Liver (tissue), 8 donors: ENCODE measurements at regions not wholly inside any gene's neighbourhood (a gene's known extent, or its start where the extent isn't known, plus 50 kb on each side); places are given as distances from the start of the nearest gene placed in this dataset.

Source experiments
- DNase-seq: peaks from one replicate; pipeline ENCODE4 v3.0.0-alpha.2; 2017; ENCODE audit warnings: low spot score
- H3K27ac ChIP-seq, 2 donors: one replicate each; pipeline ENCODE4 v1.7.0; 2013; ENCODE audit warnings: inconsistent platforms in 2 of 2, low read length in 2 of 2, control low read depth in 1 of 2, low read depth in 1 of 2, mild to moderate bottlenecking in 1 of 2
- H3K27me3 ChIP-seq, 4 donors: one replicate each; pipeline versions ENCODE4 v1.6.1 to v1.7.0; 2013; ENCODE audit warnings: low read length in 3 of 4, inconsistent platforms in 1 of 4, mild to moderate bottlenecking in 1 of 4, moderate library complexity in 1 of 4; ENCODE audit not compliant: control insufficient read depth in 4 of 4, insufficient read depth in 4 of 4
- H3K36me3 ChIP-seq, 4 donors: one replicate each; pipeline versions ENCODE4 v1.6.1 to v1.7.0; 2013; ENCODE audit warnings: low read length in 3 of 4, mild to moderate bottlenecking in 3 of 4, low read depth in 1 of 4, moderate library complexity in 1 of 4; ENCODE audit not compliant: control insufficient read depth in 4 of 4, insufficient read depth in 3 of 4
- H3K4me1 ChIP-seq, 4 donors: one replicate each; pipeline versions ENCODE4 v1.6.1 to v1.7.0; 2013; ENCODE audit warnings: low read length in 3 of 4, mild to moderate bottlenecking in 3 of 4, moderate library complexity in 1 of 4; ENCODE audit not compliant: control insufficient read depth in 4 of 4, insufficient read depth in 4 of 4
- H3K4me3 ChIP-seq, 3 donors: one replicate each; pipeline versions ENCODE4 v1.6.1 to v1.7.0; 2013; ENCODE audit warnings: low read length in 3 of 3, control low read depth in 1 of 3, low read depth in 1 of 3, mild to moderate bottlenecking in 1 of 3
- H3K9ac ChIP-seq, 2 donors: one replicate each; pipeline ENCODE4 v1.7.0; 2013; ENCODE audit warnings: low read length in 2 of 2, mild to moderate bottlenecking in 2 of 2, moderate library complexity in 2 of 2, control low read depth in 1 of 2, low read depth in 1 of 2
- H3K9me3 ChIP-seq, 4 donors: one replicate each; pipeline versions ENCODE4 v1.6.1 to v1.7.0; 2013; ENCODE audit warnings: low read length in 3 of 4; ENCODE audit not compliant: control insufficient read depth in 4 of 4
- EGR1 ChIP-seq, 2 donors: IDR thresholded peaks; 2 replicates each; pipeline ENCODE4 v1.6.1; 2016 to 2018; ENCODE audit warnings: antibody characterized with exemption in 2 of 2, low read depth in 2 of 2
- FOXA2 ChIP-seq: IDR thresholded peaks from 2 replicates; pipeline ENCODE4 v1.6.1; 2016; ENCODE audit warnings: antibody characterized with exemption
- GABPA ChIP-seq, 2 donors: IDR thresholded peaks in 1 of 2; conservative IDR thresholded peaks in 1 of 2; 2 replicates each; pipeline ENCODE4 v1.6.1; 2016; ENCODE audit warnings: antibody characterized with exemption in 2 of 2, mild to moderate bottlenecking in 1 of 2, moderate library complexity in 1 of 2
- HNF4G ChIP-seq: IDR thresholded peaks from 2 replicates; pipeline ENCODE4 v1.6.1; 2016; ENCODE audit warnings: antibody characterized with exemption
- JUND ChIP-seq, 2 donors: IDR thresholded peaks; 2 replicates each; pipeline ENCODE4 v1.6.1; 2016; ENCODE audit warnings: antibody characterized with exemption in 2 of 2
- MAX ChIP-seq: IDR thresholded peaks from 2 replicates; pipeline ENCODE4 v1.6.1; 2016; ENCODE audit warnings: antibody characterized with exemption
- NR2F2 ChIP-seq: IDR thresholded peaks from 2 replicates; pipeline ENCODE4 v1.6.1; 2016; ENCODE audit warnings: antibody characterized with exemption
- RAD21 ChIP-seq, 2 donors: IDR thresholded peaks; 2 replicates each; pipeline ENCODE4 v1.6.1; 2016; ENCODE audit warnings: antibody characterized with exemption in 2 of 2, mild to moderate bottlenecking in 2 of 2
- REST ChIP-seq: IDR thresholded peaks from 2 replicates; pipeline ENCODE4 v1.6.1; 2016; ENCODE audit warnings: antibody characterized with exemption, mild to moderate bottlenecking
- RXRA ChIP-seq, 2 donors: IDR thresholded peaks; 2 replicates each; pipeline ENCODE4 v1.6.1; 2017 to 2018; ENCODE audit warnings: antibody characterized with exemption in 2 of 2, mild to moderate bottlenecking in 1 of 2
- SP1 ChIP-seq: IDR thresholded peaks from 2 replicates; pipeline ENCODE4 v1.6.1; 2018; ENCODE audit warnings: antibody characterized with exemption, mild to moderate bottlenecking
- WGBS: extraction: QIAGEN DNeasy Blood & Tissue Kit; methylation state at CpG from one replicate; pipeline ENCODE4 v1.1.7; 2013; 5-methylcytosine and 5-hydroxymethylcytosine counted together
- TF ChIP-seq, protein P1 (sequence below): IDR thresholded peaks from 2 replicates; pipeline ENCODE4 v1.6.1; 2016; ENCODE audit warnings: antibody characterized with exemption
- TF ChIP-seq, protein P2 (sequence below): IDR thresholded peaks from 2 replicates; pipeline ENCODE4 v1.6.1; 2016; ENCODE audit warnings: antibody characterized with exemption
- TF ChIP-seq, protein P3 (sequence below): fragments of 150-350 bp; IDR thresholded peaks from 2 replicates; pipeline ENCODE4 v1.5.1; 2017; ENCODE audit warnings: improper control_type of control experiment, low read depth, low read length; ENCODE audit not compliant: missing input control
- donor health status: healthy.
- donor health status: healthy.
- donor health status: healthy.
- donor health status: healthy.
- donor health status: healthy.

DNA sequence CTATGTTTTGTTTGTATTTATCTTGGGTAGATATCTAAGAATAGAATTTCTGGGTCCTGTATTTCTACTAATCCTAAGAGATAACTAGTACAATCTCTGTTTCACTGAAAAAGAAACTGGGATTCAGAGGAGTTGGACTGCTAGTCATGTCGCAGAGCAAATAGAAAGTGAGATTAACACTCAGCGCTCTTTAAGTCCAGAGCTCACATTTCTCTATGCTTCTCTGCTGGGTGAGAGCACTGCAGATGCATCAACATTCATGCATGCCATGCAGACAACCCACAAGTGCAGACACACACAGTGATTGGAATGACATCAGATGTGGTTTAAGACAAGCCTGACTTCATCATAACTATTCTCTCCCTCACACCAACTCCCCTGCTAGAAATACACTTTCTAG is 563.8 kb downstream of the TDRD15 start:
- 89% methylated on average over 2 of the region's 2 CpGs for WGBS

More for the DNA sequence above, 563.8 kb downstream of the TDRD15 start:
- no peak for DNase-seq
- Histone ChIP-seq H3K9me3 (no peaks in the 10 kb centered on the region), H3K9ac (no peak overlapping the region), H3K27me3 (no peaks in the 10 kb centered on the region), H3K4me3 (no peak overlapping the region), H3K27ac (no peak overlapping the region), H3K4me1 (no peaks in the 10 kb centered on the region), H3K36me3 (no peaks in the 10 kb centered on the region)
- TF ChIP-seq EGR1 (IDR thresholded peaks at IDR 0.05; ENCODE audit: low read depth in 2 of 2), result no peak
- no peak for TF ChIP-seq FOXA2
- TF ChIP-seq SP1, result no peak
- no peak for TF ChIP-seq MAX
- TF ChIP-seq, protein P1, sequence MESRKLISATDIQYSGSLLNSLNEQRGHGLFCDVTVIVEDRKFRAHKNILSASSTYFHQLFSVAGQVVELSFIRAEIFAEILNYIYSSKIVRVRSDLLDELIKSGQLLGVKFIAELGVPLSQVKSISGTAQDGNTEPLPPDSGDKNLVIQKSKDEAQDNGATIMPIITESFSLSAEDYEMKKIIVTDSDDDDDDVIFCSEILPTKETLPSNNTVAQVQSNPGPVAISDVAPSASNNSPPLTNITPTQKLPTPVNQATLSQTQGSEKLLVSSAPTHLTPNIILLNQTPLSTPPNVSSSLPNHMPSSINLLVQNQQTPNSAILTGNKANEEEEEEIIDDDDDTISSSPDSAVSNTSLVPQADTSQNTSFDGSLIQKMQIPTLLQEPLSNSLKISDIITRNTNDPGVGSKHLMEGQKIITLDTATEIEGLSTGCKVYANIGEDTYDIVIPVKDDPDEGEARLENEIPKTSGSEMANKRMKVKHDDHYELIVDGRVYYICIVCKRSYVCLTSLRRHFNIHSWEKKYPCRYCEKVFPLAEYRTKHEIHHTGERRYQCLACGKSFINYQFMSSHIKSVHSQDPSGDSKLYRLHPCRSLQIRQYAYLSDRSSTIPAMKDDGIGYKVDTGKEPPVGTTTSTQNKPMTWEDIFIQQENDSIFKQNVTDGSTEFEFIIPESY, result no peak
- TF ChIP-seq JUND (IDR thresholded peaks at IDR 0.05), result no peak
- TF ChIP-seq HNF4G, result no peak
- TF ChIP-seq NR2F2, result no peak
- no peak for TF ChIP-seq GABPA (IDR thresholded peaks at IDR 0.05 in 1 of 2, conservative IDR thresholded peaks at IDR 0.05 in 1 of 2)
- TF ChIP-seq RAD21 (IDR thresholded peaks at IDR 0.05), result no peak
- TF ChIP-seq RXRA (IDR thresholded peaks at IDR 0.05), result no peak
- TF ChIP-seq, protein P2, sequence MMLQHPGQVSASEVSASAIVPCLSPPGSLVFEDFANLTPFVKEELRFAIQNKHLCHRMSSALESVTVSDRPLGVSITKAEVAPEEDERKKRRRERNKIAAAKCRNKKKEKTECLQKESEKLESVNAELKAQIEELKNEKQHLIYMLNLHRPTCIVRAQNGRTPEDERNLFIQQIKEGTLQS, result no peak
- no peak for TF ChIP-seq REST
- TF ChIP-seq, protein P3, sequence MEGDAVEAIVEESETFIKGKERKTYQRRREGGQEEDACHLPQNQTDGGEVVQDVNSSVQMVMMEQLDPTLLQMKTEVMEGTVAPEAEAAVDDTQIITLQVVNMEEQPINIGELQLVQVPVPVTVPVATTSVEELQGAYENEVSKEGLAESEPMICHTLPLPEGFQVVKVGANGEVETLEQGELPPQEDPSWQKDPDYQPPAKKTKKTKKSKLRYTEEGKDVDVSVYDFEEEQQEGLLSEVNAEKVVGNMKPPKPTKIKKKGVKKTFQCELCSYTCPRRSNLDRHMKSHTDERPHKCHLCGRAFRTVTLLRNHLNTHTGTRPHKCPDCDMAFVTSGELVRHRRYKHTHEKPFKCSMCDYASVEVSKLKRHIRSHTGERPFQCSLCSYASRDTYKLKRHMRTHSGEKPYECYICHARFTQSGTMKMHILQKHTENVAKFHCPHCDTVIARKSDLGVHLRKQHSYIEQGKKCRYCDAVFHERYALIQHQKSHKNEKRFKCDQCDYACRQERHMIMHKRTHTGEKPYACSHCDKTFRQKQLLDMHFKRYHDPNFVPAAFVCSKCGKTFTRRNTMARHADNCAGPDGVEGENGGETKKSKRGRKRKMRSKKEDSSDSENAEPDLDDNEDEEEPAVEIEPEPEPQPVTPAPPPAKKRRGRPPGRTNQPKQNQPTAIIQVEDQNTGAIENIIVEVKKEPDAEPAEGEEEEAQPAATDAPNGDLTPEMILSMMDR, result no peak
